Activated CD8-positive, alpha-beta T cell treated with anti-CD3 and anti-CD28 coated beads for 36 hours (primary cell): ENCODE measurements at regions not wholly inside any gene's neighbourhood (a gene's known extent, or its start where the extent isn't known, plus 50 kb on each side); places are given as distances from the start of the nearest gene placed in this dataset.
"Not testable (repeated sequence)": the region's sequence is repeated elsewhere in the genome, so short reads cannot be mapped to it uniquely, and the experiment has no call there.

Experiments
- ATAC-seq: fragments of 200-7000 bp; cut with Tn5 transposase; one replicate; pipeline ENCODE4 v1.10.0; 2021; ENCODE audit warnings: mild to moderate bottlenecking, moderate library complexity
- CTCF ChIA-PET: fragments of 350-600 bp; sonication (Branson Sonifier 250); formaldehyde crosslinking; loops from one replicate; lab custom pipeline; 2021; ENCODE audit warnings: antibody characterized with exemption; lab: Charles Lee
- POLR2A ChIA-PET: fragments of 350-600 bp; sonication (Branson Sonifier 250); formaldehyde crosslinking; loops from one replicate; lab custom pipeline; 2021; ENCODE audit warnings: antibody characterized with exemption; lab: Charles Lee
- DNase-seq: peaks from one replicate; pipeline ENCODE4 v3.0.0-alpha.2; 2020
- H3K27ac Mint-ChIP-seq: one replicate; pipeline ENCODE4 v1.8.0; 2021; ENCODE audit warnings: mild to moderate bottlenecking, mixed read lengths
- H3K27me3 Mint-ChIP-seq: one replicate; pipeline ENCODE4 v1.8.0; 2021; ENCODE audit warnings: mixed read lengths
- H3K36me3 Mint-ChIP-seq: one replicate; pipeline ENCODE4 v1.8.0; 2021; ENCODE audit warnings: low read depth, mixed read lengths
- H3K4me1 Mint-ChIP-seq: one replicate; pipeline ENCODE4 v1.8.0; 2021; ENCODE audit warnings: low read depth, mixed read lengths
- H3K4me3 Mint-ChIP-seq: one replicate; pipeline ENCODE4 v1.8.0; 2021; ENCODE audit warnings: mild to moderate bottlenecking, moderate library complexity, mixed read lengths
- H3K9me3 Mint-ChIP-seq: one replicate; pipeline ENCODE4 v1.8.0; 2021; ENCODE audit warnings: mixed read lengths
- CTCF ChIP-seq: fragments of 200-600 bp; IDR thresholded peaks from one replicate; pipeline ENCODE4 v1.8.0; 2022; ENCODE audit warnings: antibody characterized with exemption, mild to moderate bottlenecking
- intact Hi-C: fragments of 100-400 bp; cut with micrococcal nuclease; formaldehyde crosslinking; loops from one replicate; pipeline ENCODE4 v1.10.0; 2022

GRCh38 chr16:48959747-48960146, 321.9 kb downstream of the CBLN1 start:
- TF ChIP-seq CTCF = no peak
- H3K4me3 Mint-ChIP-seq = no peak overlapping the region
- ChIA-PET POLR2A (no interaction called here), CTCF (no interaction called here)
- intact Hi-C loops = no loop called here
- no peaks in the 10 kb centered on the region for H3K36me3 Mint-ChIP-seq
- H3K4me1 Mint-ChIP-seq = no peaks in the 10 kb centered on the region
- H3K27ac Mint-ChIP-seq = no peak overlapping the region
- ATAC-seq = no peak
- H3K27me3 Mint-ChIP-seq = no peaks in the 10 kb centered on the region
- DNase-seq = no peak
- H3K9me3 Mint-ChIP-seq = no peaks in the 10 kb centered on the region

GRCh38 chr16:48959204-48959603, 322.4 kb downstream of the CBLN1 start:
- no peaks in the 10 kb centered on the region for H3K36me3 Mint-ChIP-seq
- ChIA-PET POLR2A (no interaction called here), CTCF (no interaction called here)
- H3K4me1 Mint-ChIP-seq = no peaks in the 10 kb centered on the region
- H3K4me3 Mint-ChIP-seq = no peak overlapping the region
- DNase-seq (no peak), ATAC-seq (no peak)
- intact Hi-C loops = no loop called here
- no peak for TF ChIP-seq CTCF
- no peak overlapping the region for H3K27ac Mint-ChIP-seq
- no peaks in the 10 kb centered on the region for H3K9me3 Mint-ChIP-seq
- no peaks in the 10 kb centered on the region for H3K27me3 Mint-ChIP-seq

GRCh38 chr16:48958681-48959080, 323.0 kb downstream of the CBLN1 start:
- H3K4me1 Mint-ChIP-seq = no peaks in the 10 kb centered on the region
- ChIA-PET CTCF (no interaction called here), POLR2A (no interaction called here)
- intact Hi-C loops = no loop called here
- DNase-seq (no peak), ATAC-seq (no peak)
- no peak for TF ChIP-seq CTCF
- no peak overlapping the region for H3K4me3 Mint-ChIP-seq
- H3K27me3 Mint-ChIP-seq = no peaks in the 10 kb centered on the region
- peaks cover 2% of the 10 kb centered on the region for H3K9me3 Mint-ChIP-seq
- no peaks in the 10 kb centered on the region for H3K36me3 Mint-ChIP-seq
- H3K27ac Mint-ChIP-seq = no peak overlapping the region

- ChIA-PET POLR2A (no interaction called here), CTCF (no interaction called here)
- peaks cover 2% of the 10 kb centered on the region for H3K9me3 Mint-ChIP-seq
- intact Hi-C loops = no loop called here
- DNase-seq = no peak
- H3K27ac Mint-ChIP-seq = no peak overlapping the region
- no peak overlapping the region for H3K4me3 Mint-ChIP-seq
- ATAC-seq = no peak
- H3K4me1 Mint-ChIP-seq = no peaks in the 10 kb centered on the region
- H3K27me3 Mint-ChIP-seq = no peaks in the 10 kb centered on the region
- no peaks in the 10 kb centered on the region for H3K36me3 Mint-ChIP-seq
- TF ChIP-seq CTCF = no peak
Observed at GRCh38 chr16:48956620-48957019, 325.0 kb downstream of the CBLN1 start.

- POLR2A ChIA-PET = no interaction called here
- H3K36me3 Mint-ChIP-seq = no peaks in the 10 kb centered on the region
- DNase-seq = no peak
- H3K4me3 Mint-ChIP-seq = no peak overlapping the region
- peaks cover 2% of the 10 kb centered on the region for H3K9me3 Mint-ChIP-seq
- no peak overlapping the region for H3K27ac Mint-ChIP-seq
- intact Hi-C loops = no loop called here
- ATAC-seq = no peak
- CTCF ChIA-PET = no interaction called here
- H3K4me1 Mint-ChIP-seq = no peaks in the 10 kb centered on the region
- TF ChIP-seq CTCF = no peak
- no peaks in the 10 kb centered on the region for H3K27me3 Mint-ChIP-seq
Observed at GRCh38 chr16:48955837-48956236, 325.8 kb downstream of the CBLN1 start.

GRCh38 chr16:48951621-48952125, 330.0 kb downstream of the CBLN1 start:
- CTCF ChIA-PET, H3K4me1 Mint-ChIP-seq, H3K27me3 Mint-ChIP-seq, H3K4me3 Mint-ChIP-seq, H3K9me3 Mint-ChIP-seq, ATAC-seq, H3K27ac Mint-ChIP-seq, POLR2A ChIA-PET, DNase-seq, intact Hi-C loops, H3K36me3 Mint-ChIP-seq: not testable (repeated sequence)
